HG03342 (cell line): ENCODE measurements at regions not wholly inside any gene's neighbourhood (a gene's known extent, or its start where the extent isn't known, plus 50 kb on each side); places are given as distances from the start of the nearest gene placed in this dataset.
"Not testable (repeated sequence)": the region's sequence is repeated elsewhere in the genome, so short reads cannot be mapped to it uniquely, and the experiment has no call there.

ENCODE experiments used
- ATAC-seq: cut with Tn5 transposase; IDR thresholded peaks from one replicate; pipeline ENCODE4 v1.9.1; 2021; ENCODE audit warnings: mild to moderate bottlenecking, moderate library complexity; ENCODE audit not compliant: unreplicated experiment

DNA sequence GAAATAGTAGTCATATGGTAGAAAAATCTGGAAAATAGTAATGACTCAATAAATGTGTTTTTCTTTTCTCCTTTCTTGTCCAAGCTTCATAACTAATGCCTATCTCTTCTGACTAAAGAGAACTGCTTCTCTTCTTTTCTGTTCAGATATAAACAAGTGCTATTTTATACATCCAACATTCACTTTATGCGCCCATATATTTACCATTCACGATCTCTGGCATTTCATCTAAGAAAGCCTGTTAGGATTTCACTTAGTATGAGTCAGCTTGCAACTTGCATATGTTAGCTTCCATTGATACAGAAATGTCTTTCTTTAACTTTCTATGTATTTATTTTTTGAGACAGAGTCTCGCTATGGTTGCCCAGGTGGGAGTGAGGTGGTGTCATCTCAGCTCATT lies 224.9 kb downstream of the VAPA start:
- no peak for ATAC-seq

DNA sequence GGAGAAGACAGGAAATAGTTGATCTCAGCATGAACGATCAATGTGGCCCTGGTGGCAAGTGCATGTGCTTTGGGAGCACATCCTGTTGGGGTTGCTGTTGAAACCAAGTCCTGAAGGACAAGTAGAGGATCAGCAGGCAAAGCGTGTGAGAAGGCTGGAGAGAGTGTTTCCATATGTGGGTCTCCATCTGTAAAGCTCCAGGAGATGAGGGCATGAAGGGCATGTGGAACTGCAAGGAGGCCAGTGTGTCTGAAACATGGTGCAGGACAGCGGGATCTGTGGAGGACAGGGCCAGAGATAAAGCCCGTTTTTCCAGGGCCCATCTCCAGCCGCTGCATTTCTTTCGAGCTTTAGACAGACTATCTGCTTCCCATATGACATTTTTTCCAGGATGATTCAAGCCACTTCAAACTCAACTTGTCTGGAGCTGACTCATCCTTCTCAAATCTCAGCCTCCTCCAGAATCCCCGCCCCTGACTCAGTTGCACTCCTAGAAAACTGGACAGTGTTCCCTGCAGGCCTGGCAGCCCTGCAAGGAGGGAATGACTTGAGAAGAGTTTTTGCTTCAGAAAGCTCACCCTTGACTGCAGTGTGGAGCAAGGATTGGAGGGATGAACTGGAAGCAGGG lies 226.1 kb downstream of the VAPA start:
- ATAC-seq, result no peak

DNA sequence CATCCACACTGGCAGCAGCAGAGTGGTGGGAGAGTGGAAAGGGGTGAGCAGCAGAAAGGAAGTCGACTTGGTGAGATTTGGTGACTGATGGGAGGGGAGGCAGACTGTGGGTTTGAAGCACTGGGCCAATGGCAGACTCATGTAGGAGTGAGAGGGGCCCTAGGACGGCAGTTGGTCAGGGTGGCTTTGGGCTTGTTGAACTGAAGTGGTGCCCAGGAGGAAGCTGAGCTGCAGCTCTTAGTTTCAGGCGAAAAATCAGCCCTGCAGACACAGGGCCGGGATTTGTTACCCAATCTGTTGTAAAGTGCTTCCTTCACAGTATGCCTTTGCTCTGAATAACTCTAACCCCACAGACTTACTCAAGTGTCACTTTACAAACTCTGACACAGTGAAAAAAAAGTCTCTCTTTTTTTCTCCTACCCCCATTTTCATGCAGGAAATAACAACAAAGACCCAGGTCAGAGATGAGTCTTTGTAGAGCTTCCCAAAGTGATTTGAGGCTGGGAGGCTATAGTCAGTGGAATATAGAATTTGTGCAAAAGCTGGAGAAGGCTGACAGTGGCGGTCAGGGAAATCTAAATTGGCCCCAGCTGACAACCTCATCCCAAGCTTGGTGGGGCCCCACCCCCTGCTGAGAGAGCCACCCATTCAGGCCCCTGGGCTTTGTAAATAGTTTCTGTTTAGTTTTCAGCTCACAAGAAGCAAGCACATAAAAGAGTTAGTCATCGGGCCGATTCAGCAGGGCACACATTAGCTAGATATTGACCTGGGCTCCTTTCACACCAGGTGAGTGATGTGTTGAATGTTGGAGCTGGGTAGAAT lies 226.9 kb downstream of the VAPA start:
- ATAC-seq, result no peak

DNA sequence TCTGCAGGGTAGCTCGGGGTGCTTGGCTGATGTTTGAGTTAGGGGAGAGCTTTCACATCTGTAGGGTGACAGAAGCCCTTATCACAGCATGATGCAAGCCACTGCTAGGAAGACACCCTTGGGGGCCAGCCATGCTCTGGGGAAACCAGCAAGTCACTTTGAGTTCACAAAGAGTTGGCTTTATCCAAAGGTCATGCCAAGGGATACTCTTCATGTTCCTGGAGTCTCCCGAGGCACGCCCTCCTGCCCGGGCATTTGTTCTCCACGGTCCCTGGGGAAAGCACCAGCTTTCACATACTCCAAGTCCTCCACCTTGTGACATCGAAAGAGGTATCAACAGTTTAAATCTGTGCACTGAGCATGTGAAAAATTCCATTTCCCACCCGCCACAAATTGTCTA lies 227.7 kb downstream of the VAPA start:
- ATAC-seq, result no peak

DNA sequence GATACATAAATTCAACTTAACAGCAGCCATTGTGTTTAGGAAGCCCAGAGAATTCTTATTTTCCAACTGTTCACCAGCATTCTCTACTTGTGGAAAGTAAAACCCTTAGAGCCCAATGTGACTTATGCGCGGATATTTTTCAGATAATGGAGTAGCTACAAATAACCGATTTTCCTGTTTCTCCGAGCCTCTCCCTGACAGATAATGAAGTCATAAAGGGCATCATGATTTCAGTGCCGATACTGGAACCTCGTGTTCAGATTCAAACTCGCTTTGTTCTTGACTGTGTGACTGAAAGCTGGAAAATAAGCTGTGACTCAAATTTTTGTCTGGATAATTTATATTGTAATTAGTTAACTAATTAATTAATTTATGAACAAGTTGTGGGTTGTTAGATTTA lies 228.2 kb downstream of the VAPA start:
- no peak for ATAC-seq

DNA sequence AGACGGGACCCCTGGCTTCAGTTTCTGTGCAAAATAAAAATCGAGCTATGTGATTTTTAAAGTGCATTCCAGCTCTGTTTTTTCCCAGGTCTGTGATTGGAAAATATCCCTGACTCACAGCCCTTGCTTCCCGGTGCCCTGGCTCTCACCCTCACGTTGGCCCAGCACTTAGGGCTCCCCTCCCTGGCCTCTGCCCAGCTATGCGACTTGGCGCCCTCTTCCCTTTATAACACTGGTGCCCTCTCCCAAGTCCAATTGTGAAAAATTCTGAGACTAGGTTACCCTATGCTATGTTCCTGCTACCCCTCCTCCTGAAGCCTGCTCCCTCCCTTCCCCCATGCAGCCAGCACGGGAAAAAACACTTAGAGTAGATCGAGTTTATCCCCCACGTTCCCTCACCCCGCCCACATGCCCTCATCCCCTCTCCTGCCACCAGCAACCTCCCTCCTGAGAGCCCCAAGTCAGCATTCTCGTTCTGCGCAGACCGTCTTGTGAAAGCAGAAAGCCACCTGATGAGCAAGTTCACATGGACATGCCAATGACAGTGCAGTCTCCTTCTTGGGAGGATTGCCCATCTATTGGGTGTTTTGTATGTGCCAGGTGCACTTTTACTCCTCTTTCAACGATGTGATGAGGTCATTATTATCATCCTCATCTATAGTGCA lies 228.8 kb downstream of the VAPA start:
- no peak for ATAC-seq

DNA sequence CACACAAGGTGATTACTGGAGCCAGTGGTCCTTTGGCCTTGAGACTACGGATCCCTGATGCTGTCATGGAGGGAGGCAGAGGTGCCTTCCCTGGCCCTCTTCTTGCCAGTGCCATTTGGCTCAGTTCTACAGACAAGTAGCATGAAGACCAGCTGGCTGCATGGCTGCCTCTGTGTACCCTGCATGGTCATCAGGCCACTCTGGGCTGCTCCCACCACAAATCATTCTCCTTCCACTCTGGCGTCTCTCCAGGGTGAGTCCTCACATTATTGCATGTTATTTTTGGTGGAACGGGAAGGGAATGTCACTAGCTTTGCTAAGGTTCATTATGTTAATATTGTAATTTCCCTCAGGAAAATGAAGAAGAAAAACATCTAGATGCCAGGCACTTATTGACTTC lies 229.8 kb downstream of the VAPA start:
- no peak for ATAC-seq

DNA sequence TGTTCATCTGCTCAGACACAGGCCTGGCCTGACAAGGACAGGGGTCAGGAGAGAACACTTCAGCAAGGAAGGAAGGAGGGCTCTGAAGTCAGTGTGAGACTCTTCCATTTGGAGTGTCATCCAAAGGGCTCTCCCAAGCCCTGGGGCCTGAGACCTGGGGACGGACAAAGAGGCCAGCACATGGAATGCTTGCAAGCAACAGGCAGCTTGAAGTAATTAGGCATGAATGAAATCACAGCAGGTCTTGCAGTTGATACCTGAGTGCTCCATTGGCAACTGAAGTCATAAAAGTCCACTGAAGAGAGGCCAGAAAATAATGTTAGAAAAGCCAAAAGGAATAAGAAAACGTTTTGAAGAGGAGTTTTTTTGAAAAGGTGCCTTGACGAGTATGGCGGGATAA lies 231.7 kb downstream of the VAPA start:
- no peak for ATAC-seq

DNA sequence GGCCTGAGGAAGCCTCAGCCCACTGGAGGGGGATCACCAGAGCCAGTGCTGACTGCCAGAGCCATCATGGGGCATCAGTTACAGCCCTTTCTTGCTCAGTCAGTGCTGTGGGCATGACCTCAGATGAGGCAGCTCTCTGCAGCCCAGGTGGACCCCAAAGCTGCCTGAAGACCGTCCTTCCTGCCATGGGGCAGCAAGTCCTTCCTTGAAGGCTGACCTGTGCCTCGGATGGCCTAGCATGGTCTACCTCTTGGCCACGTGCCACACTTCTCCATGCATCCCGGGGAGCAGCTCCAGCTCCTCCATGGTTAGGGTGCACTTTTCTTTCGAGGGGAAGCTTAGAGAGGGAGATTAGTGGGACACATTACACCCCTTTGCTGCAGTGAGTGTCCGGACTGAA lies 233.4 kb downstream of the VAPA start:
- no peak for ATAC-seq

DNA sequence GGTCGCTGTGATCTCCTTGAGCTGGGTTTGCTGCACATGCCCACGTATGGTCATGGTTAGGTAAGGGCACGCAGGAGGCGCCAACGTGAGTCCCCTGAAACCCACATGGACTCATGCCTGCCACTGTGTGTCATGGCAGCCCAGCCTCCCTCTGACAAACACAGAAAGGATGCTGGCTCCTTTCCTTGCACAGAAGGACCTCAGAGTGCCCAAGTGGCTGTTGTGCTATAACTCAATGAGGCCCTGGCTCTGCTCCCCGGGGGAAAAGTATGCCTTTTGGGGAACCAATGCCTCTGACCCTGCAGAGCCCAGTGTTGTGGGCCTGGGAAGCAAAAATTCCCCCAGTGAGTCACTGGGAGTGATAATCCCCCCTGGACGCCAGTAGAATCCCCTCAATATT lies 233.9 kb downstream of the VAPA start:
- no peak for ATAC-seq

DNA sequence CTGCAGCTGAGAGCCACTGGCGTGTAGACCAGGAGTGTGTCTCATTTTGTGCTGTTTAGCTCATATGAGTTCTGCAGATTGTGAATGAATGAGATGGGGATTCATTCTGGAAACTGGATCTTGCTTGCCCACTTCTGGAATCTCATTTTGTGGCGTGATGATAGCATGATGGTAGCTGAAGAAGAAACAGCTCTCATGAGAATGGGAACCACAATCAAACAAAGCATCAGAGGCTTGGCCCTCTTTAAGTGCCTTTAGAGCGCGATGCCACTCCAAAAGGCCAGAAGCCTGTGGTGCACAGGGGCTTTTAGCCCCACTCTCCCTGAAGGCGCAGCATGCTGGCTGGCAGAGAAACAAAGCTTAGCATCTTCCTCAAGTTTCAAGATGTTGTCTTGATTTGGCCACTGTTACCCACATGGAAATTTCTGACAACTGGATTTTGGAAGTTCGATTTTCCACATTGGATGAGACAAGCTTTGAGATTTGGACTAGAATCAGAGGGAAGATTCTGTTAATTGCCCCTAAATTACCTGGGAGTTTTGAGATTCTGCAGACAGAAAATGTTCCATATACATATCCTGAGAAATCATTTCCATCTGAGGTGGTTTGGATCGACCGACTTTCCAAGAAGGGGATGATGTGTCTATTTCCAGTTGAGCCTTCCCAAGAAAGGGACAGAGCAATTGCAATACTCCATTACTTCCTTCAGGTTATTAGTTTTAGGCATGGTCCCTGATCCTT lies 234.5 kb downstream of the VAPA start:
- ATAC-seq, result no peak

DNA sequence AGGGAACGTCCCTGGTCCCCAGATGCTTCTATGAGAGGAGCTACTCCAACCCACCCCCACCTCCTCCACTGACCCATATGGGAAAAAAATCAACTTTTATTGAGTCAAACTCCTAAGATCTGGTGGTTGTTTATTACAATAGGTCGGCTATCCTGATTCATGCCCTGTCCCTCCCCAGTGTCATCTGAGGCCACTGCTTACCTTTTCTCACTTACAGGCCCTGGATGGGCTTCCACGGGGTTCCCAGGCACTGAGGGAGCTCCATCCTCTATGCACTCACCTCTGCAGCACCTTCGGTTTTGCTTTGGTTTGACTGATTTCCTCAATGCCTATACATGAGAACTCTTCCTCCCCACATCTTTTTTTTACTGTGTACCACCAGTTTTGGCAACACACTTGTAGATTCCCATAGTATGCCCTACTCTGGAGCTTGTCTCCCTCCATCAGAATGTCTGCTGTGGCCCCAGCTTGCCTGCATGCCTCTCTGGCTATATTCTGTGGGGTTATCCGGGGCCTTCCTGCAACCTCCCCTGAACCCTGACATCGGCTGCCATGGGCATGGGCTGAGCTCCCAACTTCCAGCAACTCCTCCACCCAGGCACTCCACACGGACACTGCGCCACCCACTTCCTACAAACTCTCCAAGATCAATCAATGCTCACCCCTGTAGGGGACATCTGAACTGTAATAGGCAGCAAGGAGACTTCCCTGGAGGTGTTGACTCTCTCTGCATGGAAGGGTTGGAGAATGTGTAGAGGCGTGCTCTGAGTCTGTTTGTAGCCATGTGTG lies 236.1 kb downstream of the VAPA start:
- no peak for ATAC-seq

DNA sequence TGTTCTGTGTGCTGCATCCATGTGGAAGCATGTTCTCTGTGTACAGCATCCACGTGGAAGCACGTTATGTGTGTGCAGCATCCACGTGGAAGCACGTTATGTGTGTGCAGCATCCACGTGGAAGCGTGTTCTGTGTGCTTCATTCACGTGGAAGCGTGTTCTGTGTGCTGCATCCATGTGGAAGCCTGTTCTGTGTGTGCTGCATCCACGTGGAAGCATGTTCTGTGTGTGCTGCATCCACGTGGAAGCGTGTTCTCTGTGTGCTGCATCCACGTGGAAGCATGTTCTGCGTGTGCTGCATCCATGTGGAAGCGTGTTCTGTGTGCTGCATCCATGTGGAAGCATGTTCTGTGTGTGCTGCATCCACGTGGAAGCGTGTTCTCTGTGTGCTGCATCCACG lies 236.8 kb downstream of the VAPA start:
- ATAC-seq, result not testable (repeated sequence)

DNA sequence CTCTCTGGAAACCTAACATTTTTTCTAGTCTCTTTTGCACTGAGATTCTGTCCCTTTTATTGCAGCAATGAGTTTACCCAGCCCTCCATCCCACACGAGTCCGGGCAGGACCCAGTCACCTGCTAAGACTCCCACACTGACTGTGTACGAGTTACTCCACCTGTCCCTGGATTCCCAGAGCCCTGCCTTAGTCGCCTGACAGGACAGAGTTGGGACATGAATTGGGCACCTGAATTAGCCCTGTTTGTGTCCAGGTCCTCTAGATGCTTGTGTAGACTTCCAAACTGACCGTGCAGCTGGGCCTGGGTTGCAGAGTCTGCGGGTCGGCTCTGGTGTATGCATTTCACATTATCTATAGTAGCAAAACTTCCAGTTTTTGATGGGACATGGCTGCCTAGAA lies 238.7 kb downstream of the VAPA start:
- no peak for ATAC-seq

DNA sequence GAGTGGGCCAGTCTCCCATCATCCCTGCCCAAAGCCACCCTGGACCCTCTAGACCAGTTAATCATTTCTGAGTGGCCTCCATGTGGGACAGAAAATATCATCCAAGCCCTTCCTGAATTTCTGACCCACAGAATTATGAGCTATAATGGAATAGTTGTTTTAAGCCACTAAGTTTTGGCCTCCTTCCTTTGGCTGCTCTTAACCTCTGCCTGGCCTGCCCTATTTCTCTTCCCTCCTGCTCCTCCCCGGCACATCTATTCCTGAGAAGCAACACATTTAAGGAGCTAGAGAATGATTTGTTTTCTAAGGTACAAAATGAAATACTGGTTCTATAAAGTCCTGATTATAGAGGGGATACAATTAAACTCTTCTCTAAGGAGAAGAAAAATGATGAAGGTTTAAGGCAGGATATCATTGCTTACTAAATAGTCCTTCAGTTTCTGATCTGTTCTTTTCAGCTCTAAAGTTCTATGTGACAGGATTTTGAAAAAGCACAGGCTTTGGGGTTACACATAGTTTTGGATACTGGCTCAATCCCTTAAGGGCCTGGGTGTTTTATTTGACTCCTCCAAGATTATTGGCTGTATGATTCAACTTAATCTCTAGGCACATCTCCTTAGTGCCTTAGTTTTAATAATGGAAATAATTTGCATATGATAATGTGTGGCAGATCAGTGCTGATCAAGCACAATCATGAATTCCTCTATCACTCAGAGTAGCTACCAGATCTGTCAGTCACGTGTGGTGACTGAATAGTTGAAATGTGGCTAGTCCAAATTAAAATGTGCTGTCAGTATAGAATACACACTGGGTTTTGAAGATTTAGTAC lies 240.3 kb downstream of the VAPA start:
- no peak for ATAC-seq

DNA sequence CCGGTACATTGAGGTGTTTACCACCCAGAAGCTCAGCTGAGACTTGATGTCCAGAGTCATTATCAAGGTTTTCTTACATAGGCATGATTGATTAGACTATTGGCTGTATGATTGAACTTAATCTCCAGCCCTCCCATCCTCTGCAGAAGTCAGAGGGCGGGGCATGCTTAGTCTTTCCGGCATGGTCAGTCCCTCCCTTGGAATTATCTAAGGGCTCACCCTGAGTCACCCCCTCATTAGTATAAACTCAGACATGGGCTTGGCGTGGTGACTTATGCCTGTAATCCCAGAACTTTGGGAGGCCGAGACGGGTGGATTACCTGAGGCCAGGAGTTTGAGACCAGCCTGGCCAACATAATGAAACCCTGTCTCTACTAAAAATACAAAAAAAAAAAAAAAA lies 243.9 kb downstream of the VAPA start:
- no peak for ATAC-seq

DNA sequence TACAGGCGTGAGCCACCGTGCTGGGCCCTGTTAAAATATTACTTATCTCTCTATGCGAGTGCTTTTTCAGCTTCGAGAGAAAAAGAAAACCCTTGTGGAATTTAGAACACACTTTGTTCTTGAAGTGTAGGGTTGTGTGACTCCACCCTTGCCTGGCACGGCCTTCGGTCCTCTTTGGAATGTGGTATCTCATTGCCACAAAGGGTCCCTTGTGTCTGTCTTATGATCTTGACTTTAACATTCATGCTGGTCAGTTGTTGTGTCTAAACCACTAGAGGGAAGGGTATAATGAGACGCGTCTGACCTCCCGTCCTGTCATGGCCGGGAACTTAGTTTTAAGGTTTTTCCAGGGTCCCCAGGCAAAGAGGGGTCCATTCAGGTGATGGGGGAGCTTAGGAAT lies 246.4 kb downstream of the VAPA start:
- ATAC-seq, result no peak

DNA sequence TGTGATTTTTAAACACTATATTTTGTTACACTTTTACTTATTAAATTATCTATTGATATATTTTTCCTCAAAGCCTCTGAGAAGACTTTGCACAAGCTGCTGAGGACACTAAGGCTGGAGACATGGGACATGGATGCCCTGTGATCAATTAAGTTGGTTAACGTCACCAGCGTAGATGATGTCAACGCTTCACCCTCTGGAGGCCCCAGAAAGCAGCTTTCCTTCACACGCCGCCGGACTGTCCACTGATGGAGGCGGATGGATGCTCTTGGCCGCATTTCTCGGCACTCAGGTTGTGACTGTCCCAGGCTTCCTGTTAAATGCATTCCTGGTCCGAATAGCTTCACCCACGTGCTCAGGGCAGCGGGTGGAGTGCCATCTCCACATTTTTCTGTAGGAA lies 247.5 kb downstream of the VAPA start:
- ATAC-seq, result no peak

DNA sequence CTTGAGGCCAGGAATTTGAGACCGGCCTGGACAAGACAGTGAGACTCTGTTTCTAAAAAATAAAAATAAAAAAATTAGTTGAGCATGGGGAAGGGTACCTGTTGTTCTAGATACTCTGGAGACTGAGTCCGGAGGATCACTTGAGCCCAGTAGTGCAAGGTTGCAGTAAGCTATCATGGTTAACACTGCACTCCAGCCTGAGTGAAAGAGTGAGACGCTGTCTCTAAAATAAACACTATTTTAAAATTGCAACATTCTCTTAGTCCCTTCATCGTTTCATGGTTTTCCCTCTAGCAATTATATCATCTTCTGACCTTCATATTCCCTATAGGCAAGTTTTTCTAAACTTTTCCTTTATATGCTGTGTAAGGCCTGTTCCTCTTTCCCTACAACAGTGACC lies 248.5 kb downstream of the VAPA start:
- no peak for ATAC-seq
